HG03565 (cell line): ENCODE measurements at regions not wholly inside any gene's neighbourhood (a gene's known extent, or its start where the extent isn't known, plus 50 kb on each side); places are given as distances from the start of the nearest gene placed in this dataset.

Experiments used
- ATAC-seq: cut with Tn5 transposase; IDR thresholded peaks from one replicate; pipeline ENCODE4 v1.9.1; 2021; ENCODE audit warnings: mild to moderate bottlenecking, moderate library complexity; ENCODE audit not compliant: unreplicated experiment

GRCh38 chr7:110591341-110591740 lies 499.6 kb upstream of the LRRN3 start:
- ATAC-seq = no peak

GRCh38 chr7:110592557-110592956 lies 498.4 kb upstream of the LRRN3 start:
- ATAC-seq = no peak

GRCh38 chr7:110593355-110593754 lies 497.6 kb upstream of the LRRN3 start:
- no peak for ATAC-seq

- no peak for ATAC-seq
Measured at GRCh38 chr7:110595694-110596093, 495.2 kb upstream of the LRRN3 start.

DNA sequence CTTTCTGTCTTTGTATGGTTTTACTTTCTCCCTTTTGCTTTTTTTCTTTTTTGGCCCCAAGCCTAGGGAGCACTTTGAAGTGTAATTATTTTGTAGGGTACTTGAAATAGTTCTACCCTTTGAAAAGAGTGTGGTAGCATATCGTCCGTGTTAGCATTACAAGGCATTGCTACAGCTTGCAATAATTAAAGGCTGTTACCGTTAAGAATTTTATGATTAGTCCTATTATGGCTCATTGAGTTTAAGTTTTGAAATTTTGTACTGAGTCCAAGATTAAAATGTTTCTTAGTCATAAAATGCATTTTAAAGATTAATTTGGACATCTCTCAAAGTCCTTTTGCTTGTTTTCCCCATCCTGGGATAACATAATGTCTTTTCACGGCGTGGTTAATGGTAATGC lies 490.0 kb upstream of the LRRN3 start:
- no peak for ATAC-seq

DNA sequence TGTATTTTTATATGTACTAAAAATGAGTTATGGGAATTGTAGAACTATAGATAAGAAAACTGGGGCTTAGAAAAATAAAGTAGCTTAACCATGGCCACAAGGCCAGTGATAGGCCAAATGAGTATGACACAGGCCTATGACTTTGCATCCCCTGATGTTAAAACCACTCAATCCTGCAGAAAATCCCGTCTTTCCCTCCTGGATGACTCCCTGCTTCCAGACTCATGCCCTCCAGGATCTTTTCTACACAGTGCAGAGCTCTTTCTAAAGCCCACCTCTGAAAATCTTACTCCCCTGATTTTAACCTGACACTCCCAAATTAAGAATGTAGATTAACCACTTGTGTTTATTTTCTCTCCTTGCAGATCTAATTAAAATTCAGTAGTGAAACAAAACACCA lies 489.2 kb upstream of the LRRN3 start:
- ATAC-seq = no peak

GRCh38 chr7:110604206-110604605 lies 486.7 kb upstream of the LRRN3 start:
- ATAC-seq = no peak

DNA sequence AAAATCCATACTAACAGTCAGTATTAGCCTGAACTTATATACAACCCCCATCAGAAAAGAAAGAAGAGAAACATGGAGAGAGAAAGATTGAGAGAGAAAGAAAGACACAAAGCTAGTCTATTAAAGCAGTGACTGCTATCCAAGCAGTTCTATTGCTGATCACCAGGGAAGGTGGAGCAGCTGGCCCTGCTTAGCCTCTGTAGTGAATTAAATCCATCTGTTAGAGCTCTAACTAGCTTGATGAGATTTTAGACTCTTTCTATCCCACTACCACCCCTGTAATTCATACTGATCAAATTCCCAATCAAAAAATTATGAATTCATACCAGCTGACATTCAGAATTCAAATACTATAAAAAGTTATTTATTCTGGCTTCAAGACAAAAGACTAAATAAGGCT lies 486.0 kb upstream of the LRRN3 start:
- ATAC-seq = no peak

GRCh38 chr7:110607050-110607857 lies 483.7 kb upstream of the LRRN3 start:
- ATAC-seq = no peak

DNA sequence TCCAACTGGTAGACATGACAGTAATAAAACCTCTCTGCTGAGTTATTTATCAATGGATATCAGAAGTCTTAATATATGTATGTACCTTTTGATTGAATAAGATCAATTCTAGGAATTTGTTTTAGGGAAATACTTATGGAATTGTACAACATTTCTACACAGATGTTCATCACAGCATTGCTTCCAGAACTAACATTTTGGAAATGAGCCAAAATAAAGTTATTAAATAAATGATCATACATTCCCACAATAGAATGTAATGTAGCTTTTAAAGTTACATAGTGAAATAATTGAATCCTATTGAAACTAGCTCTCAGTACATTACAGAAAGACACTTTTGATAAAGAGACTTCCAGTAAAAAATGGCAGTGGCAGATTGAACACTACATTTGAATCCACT lies 481.6 kb upstream of the LRRN3 start:
- no peak for ATAC-seq

DNA sequence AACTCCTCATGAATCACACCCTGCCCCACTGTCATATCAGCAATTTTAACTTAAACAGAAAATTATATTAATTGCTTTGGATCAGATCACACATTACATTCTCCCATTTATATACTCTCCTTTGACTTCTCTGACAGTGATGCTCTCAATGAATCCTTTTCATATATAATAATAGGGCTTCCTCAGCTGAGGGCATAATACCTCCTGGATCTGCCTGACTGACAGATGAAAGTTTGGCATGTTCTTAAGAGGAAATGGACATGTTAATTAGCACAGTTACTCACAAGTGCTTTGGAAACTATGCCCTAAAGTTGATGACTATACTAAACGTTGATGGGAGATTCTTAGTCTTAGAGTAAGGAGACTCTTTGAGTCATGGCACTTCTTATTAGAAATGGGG lies 478.2 kb upstream of the LRRN3 start:
- no peak for ATAC-seq
